ENCODE measurements at regions not wholly inside any gene's neighbourhood (a gene's known extent, or its start where the extent isn't known, plus 50 kb on each side); places are given as distances from the start of the nearest gene placed in this dataset.

DNA sequence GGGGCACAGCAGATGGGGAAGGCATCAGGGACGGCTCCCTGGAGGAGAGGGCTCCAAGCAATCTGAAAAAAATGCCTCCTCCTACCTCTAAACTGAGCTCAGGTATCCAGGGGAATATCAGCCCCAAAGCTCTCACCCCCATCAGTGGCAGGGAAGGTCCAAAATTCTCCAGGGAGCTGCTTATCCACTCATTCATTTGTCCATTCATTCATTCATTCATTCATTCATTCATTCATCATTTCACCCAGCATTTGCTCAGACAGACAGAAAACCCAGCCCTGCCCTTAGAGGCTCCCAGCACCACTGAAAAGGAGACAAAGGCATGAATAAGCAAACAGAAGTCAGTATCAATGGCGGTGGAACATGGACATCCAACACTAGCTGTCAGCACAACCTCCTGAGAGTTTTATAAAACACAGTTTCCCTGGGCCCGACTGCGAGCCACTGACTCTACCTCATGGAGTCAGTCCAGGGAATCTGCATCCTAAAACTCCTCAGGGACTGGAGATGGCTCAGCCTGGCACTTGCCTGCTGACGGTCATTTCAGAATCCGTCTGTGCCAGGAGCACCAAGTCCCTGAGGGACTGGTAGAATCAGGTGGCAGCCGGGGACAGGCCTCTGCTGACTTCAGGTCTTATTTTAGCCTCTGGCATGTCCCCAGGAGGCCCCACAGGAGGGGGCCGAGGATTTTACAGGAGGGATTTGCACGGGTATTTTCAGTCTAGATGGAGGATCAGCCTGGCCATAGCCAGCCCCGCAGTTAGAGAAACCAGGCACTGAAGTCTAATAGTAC is 164.6 kb downstream of the MN1 start:
- H2BK5ac ChIP-seq (ENCODE audit: low read depth, low read length, poor library complexity, severe bottlenecking): no peak overlapping the region
- peaks cover 0 to 39% of the 10 kb centered on the region in 2 experiments for H3K27me3 ChIP-seq (ENCODE audit: control insufficient read depth in 1 of 2, insufficient read depth in 1 of 2, low read length in 2 of 2)
- H3K18ac ChIP-seq (ENCODE audit: low read depth in 1 of 2, low read length in 2 of 2): no peak overlapping the region
- H3K4me2 ChIP-seq (ENCODE audit: low read length, poor library complexity, severe bottlenecking): no peak overlapping the region
- H3K36me3 ChIP-seq (ENCODE audit: control insufficient read depth in 1 of 2, insufficient read depth in 2 of 2, low read depth in 1 of 2, low read length in 2 of 2): no peaks in the 10 kb centered on the region
- no peak overlapping the region for H2AK5ac ChIP-seq (ENCODE audit: low read length, severe bottlenecking)
- no peak overlapping the region for H3K14ac ChIP-seq (ENCODE audit: low read length in 2 of 2)
- no peaks in the 10 kb centered on the region for H3K79me1 ChIP-seq (replicated peaks; ENCODE audit: low read length, poor library complexity, severe bottlenecking)
- no peak overlapping the region for H2BK120ac ChIP-seq (ENCODE audit: low read depth, low read length)
- H4K91ac ChIP-seq (ENCODE audit: low read length): no peak overlapping the region
- no peak overlapping the region for H3K27ac ChIP-seq (ENCODE audit: low read length, poor library complexity, severe bottlenecking)
- no peak for DNase-seq
- peaks cover 20% of the 10 kb centered on the region for H3K4me1 ChIP-seq (ENCODE audit: control insufficient read depth, insufficient read depth, low read depth, low read length)
- H3K9ac ChIP-seq (ENCODE audit: low read length): no peak overlapping the region
- H4K8ac ChIP-seq (ENCODE audit: low read length): no peak overlapping the region
- no peak overlapping the region for H3K23ac ChIP-seq (ENCODE audit: low read length in 2 of 2)
- H2BK15ac ChIP-seq (ENCODE audit: low read depth, poor library complexity, severe bottlenecking): no peak overlapping the region
- H3K4me3 ChIP-seq (ENCODE audit: insufficient read depth in 1 of 2, low read depth in 1 of 2, low read length in 2 of 2): no peak overlapping the region
- H2BK12ac ChIP-seq (ENCODE audit: low read length in 2 of 2): no peak overlapping the region
- H3K9me3 ChIP-seq (ENCODE audit: control insufficient read depth, low read length): no peaks in the 10 kb centered on the region
- WGBS: 84% methylated on average over 10 of the region's 10 CpGs
- no peak overlapping the region for H3K4ac ChIP-seq (ENCODE audit: low read depth in 1 of 2, low read length in 2 of 2)
- no peak overlapping the region for H2AFZ ChIP-seq (ENCODE audit: low read depth, low read length)

DNA sequence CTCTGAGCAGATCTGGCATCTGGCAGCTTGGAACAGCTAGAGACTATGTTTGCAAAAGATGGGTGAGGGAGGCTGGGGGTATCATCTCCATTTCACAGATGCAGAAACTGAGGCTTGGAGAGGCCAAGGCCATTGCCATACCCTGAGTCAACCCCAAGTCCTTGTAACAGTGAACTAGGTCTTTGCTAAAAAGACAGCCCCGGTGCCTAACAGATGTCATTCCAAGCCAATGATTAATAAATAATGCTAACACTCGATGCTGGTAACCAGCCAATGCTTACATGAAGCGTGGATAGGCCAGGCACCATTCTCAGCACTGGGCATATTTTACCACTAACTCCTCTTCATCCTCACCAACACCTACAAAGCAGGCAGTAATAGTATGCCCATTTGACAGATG is 164.0 kb downstream of the MN1 start:
- peaks cover 22% of the 10 kb centered on the region for H3K4me1 ChIP-seq (ENCODE audit: control insufficient read depth, insufficient read depth, low read depth, low read length)

DNA sequence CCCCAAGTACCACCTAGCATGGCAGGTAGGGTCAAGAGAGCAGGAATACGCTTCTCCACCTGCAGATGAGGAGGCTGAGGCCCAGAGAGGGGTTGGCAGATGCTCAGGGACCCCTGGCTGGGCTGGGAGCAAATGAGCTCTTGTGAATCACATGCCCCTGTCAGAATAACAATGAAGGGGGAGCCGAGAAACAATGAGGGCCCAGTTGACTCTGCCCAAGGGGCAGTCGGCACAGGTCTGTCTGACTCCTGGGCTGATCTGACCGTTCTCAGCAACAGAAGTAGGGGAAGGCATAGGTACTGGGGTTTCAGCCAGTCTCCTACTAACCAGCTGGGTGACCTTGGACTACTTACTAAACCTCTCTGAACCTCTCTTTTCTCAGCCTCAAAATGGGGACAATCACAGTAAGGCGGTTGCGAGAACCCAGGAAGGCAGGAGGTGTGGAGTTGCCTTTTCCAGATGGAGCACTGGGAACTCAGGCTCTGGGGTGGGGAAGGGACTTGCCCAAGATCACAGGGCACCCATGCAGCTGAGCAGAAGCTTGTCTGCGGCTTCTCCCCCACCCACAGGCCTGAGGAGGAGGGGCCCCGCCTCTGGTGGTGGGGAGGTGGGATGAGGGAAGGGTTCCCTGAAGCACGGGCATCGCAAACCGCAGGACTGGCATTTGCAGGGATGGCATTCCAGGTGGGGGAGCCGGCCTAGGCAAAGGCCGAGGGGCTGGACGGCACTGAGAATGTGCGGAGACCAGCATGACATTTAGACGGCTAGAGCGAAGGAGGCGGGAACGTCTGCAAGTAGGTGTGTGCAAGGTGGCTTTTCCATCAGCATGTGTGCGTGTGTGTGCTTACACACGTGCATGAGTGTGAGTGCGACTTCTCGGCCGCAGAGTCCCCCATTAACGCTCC is 163.0 kb downstream of the MN1 start:
- no peak overlapping the region for H2BK120ac ChIP-seq (ENCODE audit: low read depth, low read length)
- H4K91ac ChIP-seq (ENCODE audit: low read length): no peak overlapping the region
- H3K4me3 ChIP-seq (ENCODE audit: insufficient read depth in 1 of 2, low read depth in 1 of 2, low read length in 2 of 2): no peak overlapping the region
- H2AFZ ChIP-seq (ENCODE audit: low read depth, low read length): no peak overlapping the region
- 88% methylated on average over 25 of the region's 25 CpGs for WGBS
- no peak overlapping the region for H3K4me2 ChIP-seq (ENCODE audit: low read length, poor library complexity, severe bottlenecking)
- no peak overlapping the region for H3K4ac ChIP-seq (ENCODE audit: low read depth in 1 of 2, low read length in 2 of 2)
- H3K14ac ChIP-seq (ENCODE audit: low read length in 2 of 2): peak overlapping the region in 1 of 2 experiments; percentile 44
- no peak overlapping the region for H2BK12ac ChIP-seq (ENCODE audit: low read length in 2 of 2)
- peaks cover 22% of the 10 kb centered on the region for H3K4me1 ChIP-seq (ENCODE audit: control insufficient read depth, insufficient read depth, low read depth, low read length)
- no peak overlapping the region for H3K23ac ChIP-seq (ENCODE audit: low read length in 2 of 2)
- no peak overlapping the region for H2AK5ac ChIP-seq (ENCODE audit: low read length, severe bottlenecking)
- no peak overlapping the region for H4K8ac ChIP-seq (ENCODE audit: low read length)
- no peak overlapping the region for H3K9ac ChIP-seq (ENCODE audit: low read length)
- no peak overlapping the region for H2BK5ac ChIP-seq (ENCODE audit: low read depth, low read length, poor library complexity, severe bottlenecking)
- H3K27ac ChIP-seq (ENCODE audit: low read length, poor library complexity, severe bottlenecking): no peak overlapping the region
- H3K79me1 ChIP-seq (replicated peaks; ENCODE audit: low read length, poor library complexity, severe bottlenecking): no peaks in the 10 kb centered on the region
- H3K27me3 ChIP-seq (ENCODE audit: control insufficient read depth in 1 of 2, insufficient read depth in 1 of 2, low read length in 2 of 2): peaks cover 0 to 40% of the 10 kb centered on the region in 2 experiments
- no peak for DNase-seq
- no peak overlapping the region for H2BK15ac ChIP-seq (ENCODE audit: low read depth, poor library complexity, severe bottlenecking)
- H3K18ac ChIP-seq (ENCODE audit: low read depth in 1 of 2, low read length in 2 of 2): no peak overlapping the region
- H3K9me3 ChIP-seq (ENCODE audit: control insufficient read depth, low read length): no peaks in the 10 kb centered on the region
- H3K36me3 ChIP-seq (ENCODE audit: control insufficient read depth in 1 of 2, insufficient read depth in 2 of 2, low read depth in 1 of 2, low read length in 2 of 2): no peaks in the 10 kb centered on the region

More for the DNA sequence above, 164.0 kb downstream of the MN1 start:
- H2BK12ac ChIP-seq (ENCODE audit: low read length in 2 of 2): no peak overlapping the region
- no peak overlapping the region for H3K9ac ChIP-seq (ENCODE audit: low read length)
- H2BK120ac ChIP-seq (ENCODE audit: low read depth, low read length): no peak overlapping the region
- no peak overlapping the region for H3K27ac ChIP-seq (ENCODE audit: low read length, poor library complexity, severe bottlenecking)
- H2BK5ac ChIP-seq (ENCODE audit: low read depth, low read length, poor library complexity, severe bottlenecking): no peak overlapping the region
- H4K8ac ChIP-seq (ENCODE audit: low read length): no peak overlapping the region
- H3K4ac ChIP-seq (ENCODE audit: low read depth in 1 of 2, low read length in 2 of 2): no peak overlapping the region
- 36% methylated on average over 3 of the region's 3 CpGs for WGBS
- H3K79me1 ChIP-seq (replicated peaks; ENCODE audit: low read length, poor library complexity, severe bottlenecking): no peaks in the 10 kb centered on the region
- no peaks in the 10 kb centered on the region for H3K9me3 ChIP-seq (ENCODE audit: control insufficient read depth, low read length)
- DNase-seq: peak; percentile 8
- H3K4me2 ChIP-seq (ENCODE audit: low read length, poor library complexity, severe bottlenecking): no peak overlapping the region
- H3K27me3 ChIP-seq (ENCODE audit: control insufficient read depth in 1 of 2, insufficient read depth in 1 of 2, low read length in 2 of 2): peaks cover 0 to 35% of the 10 kb centered on the region in 2 experiments
- no peak overlapping the region for H2AK5ac ChIP-seq (ENCODE audit: low read length, severe bottlenecking)
- H3K18ac ChIP-seq (ENCODE audit: low read depth in 1 of 2, low read length in 2 of 2): no peak overlapping the region
- H3K4me3 ChIP-seq (ENCODE audit: insufficient read depth in 1 of 2, low read depth in 1 of 2, low read length in 2 of 2): no peak overlapping the region
- no peak overlapping the region for H3K23ac ChIP-seq (ENCODE audit: low read length in 2 of 2)
- H2BK15ac ChIP-seq (ENCODE audit: low read depth, poor library complexity, severe bottlenecking): no peak overlapping the region
- H4K91ac ChIP-seq (ENCODE audit: low read length): no peak overlapping the region
- H2AFZ ChIP-seq (ENCODE audit: low read depth, low read length): no peak overlapping the region
- no peaks in the 10 kb centered on the region for H3K36me3 ChIP-seq (ENCODE audit: control insufficient read depth in 1 of 2, insufficient read depth in 2 of 2, low read depth in 1 of 2, low read length in 2 of 2)
- no peak overlapping the region for H3K14ac ChIP-seq (ENCODE audit: low read length in 2 of 2)
